ENCODE measurements at regions not wholly inside any gene's neighbourhood (a gene's known extent, or its start where the extent isn't known, plus 50 kb on each side); places are given as distances from the start of the nearest gene placed in this dataset.

GRCh38 chr13:90882551-90882950 is 464.9 kb upstream of the MIR17HG start:
- no peak overlapping the region for H3K4me2 ChIP-seq
- no peaks in the 10 kb centered on the region for H3K4me1 ChIP-seq (ENCODE audit: insufficient read depth)
- H2AFZ ChIP-seq = no peak overlapping the region
- H3K27ac ChIP-seq = no peak overlapping the region
- no peak for DNase-seq (ENCODE audit: low spot score)
- H3K9me3 ChIP-seq (ENCODE audit: low read depth) = no peaks in the 10 kb centered on the region
- H3K79me2 ChIP-seq = no peaks in the 10 kb centered on the region
- no peaks in the 10 kb centered on the region for H3K9me2 ChIP-seq (replicated peaks; ENCODE audit: insufficient read depth)
- H3K4me3 ChIP-seq = no peak overlapping the region
- no peaks in the 10 kb centered on the region for H3K27me3 ChIP-seq
- WGBS (ENCODE audit: low lambda C conversion rate, missing lambda C conversion rate) = 95% methylated on average over 6 of the region's 6 CpGs
- H3K36me3 ChIP-seq (replicated peaks; ENCODE audit: insufficient read depth, low read depth) = no peaks in the 10 kb centered on the region
- no peaks in the 10 kb centered on the region for H4K20me1 ChIP-seq (ENCODE audit: insufficient read depth, poor library complexity, severe bottlenecking)
- no peak for TF ChIP-seq CTCF (IDR thresholded peaks at IDR 0.05; ENCODE audit: poor library complexity)

GRCh38 chr13:90883592-90883991 is 463.9 kb upstream of the MIR17HG start:
- no peaks in the 10 kb centered on the region for H4K20me1 ChIP-seq (ENCODE audit: insufficient read depth, poor library complexity, severe bottlenecking)
- no peak for DNase-seq (ENCODE audit: low spot score)
- H3K9me3 ChIP-seq (ENCODE audit: low read depth) = no peaks in the 10 kb centered on the region
- H2AFZ ChIP-seq = no peak overlapping the region
- H3K4me2 ChIP-seq = no peak overlapping the region
- WGBS (ENCODE audit: low lambda C conversion rate, missing lambda C conversion rate) = 85% methylated on average over 2 of the region's 2 CpGs
- H3K4me1 ChIP-seq (ENCODE audit: insufficient read depth) = no peaks in the 10 kb centered on the region
- no peak overlapping the region for H3K27ac ChIP-seq
- TF ChIP-seq EZH2 (IDR thresholded peaks at IDR 0.05; ENCODE audit: borderline replicate concordance) (no peak), CTCF (IDR thresholded peaks at IDR 0.05; ENCODE audit: poor library complexity) (peak; percentile 21)
- no peak overlapping the region for H3K4me3 ChIP-seq
- H3K9me2 ChIP-seq (replicated peaks; ENCODE audit: insufficient read depth) = no peaks in the 10 kb centered on the region
- H3K36me3 ChIP-seq (replicated peaks; ENCODE audit: insufficient read depth, low read depth) = no peaks in the 10 kb centered on the region
- H3K27me3 ChIP-seq = no peaks in the 10 kb centered on the region
- H3K79me2 ChIP-seq = no peaks in the 10 kb centered on the region

- H4K20me1 ChIP-seq (ENCODE audit: insufficient read depth, poor library complexity, severe bottlenecking) = no peaks in the 10 kb centered on the region
- no peaks in the 10 kb centered on the region for H3K4me1 ChIP-seq (ENCODE audit: insufficient read depth)
- H3K27ac ChIP-seq = no peak overlapping the region
- WGBS (ENCODE audit: low lambda C conversion rate, missing lambda C conversion rate) = 79% methylated on average over 5 of the region's 5 CpGs
- H3K79me2 ChIP-seq = no peaks in the 10 kb centered on the region
- TF ChIP-seq EZH2phosphoT487 (IDR thresholded peaks at IDR 0.05; ENCODE audit: low read depth, severe bottlenecking, unreplicated experiment) (no peak), CTCF (IDR thresholded peaks at IDR 0.05; ENCODE audit: poor library complexity) (no peak), EZH2 (IDR thresholded peaks at IDR 0.05; ENCODE audit: borderline replicate concordance) (no peak)
- H3K9me3 ChIP-seq (ENCODE audit: low read depth) = no peaks in the 10 kb centered on the region
- DNase-seq (ENCODE audit: low spot score) = no peak
- H3K27me3 ChIP-seq = no peaks in the 10 kb centered on the region
- H3K4me2 ChIP-seq = no peak overlapping the region
- H3K4me3 ChIP-seq = no peak overlapping the region
- no peaks in the 10 kb centered on the region for H3K36me3 ChIP-seq (replicated peaks; ENCODE audit: insufficient read depth, low read depth)
- H2AFZ ChIP-seq = no peak overlapping the region
- no peaks in the 10 kb centered on the region for H3K9me2 ChIP-seq (replicated peaks; ENCODE audit: insufficient read depth)
Observed at GRCh38 chr13:90884066-90884465, 463.4 kb upstream of the MIR17HG start.
